Middle frontal gyrus (tissue), 1 donor: ENCODE measurements at regions not wholly inside any gene's neighbourhood (a gene's known extent, or its start where the extent isn't known, plus 50 kb on each side); places are given as distances from the start of the nearest gene placed in this dataset.
"Not testable (repeated sequence)": the region's sequence is repeated elsewhere in the genome, so short reads cannot be mapped to it uniquely, and the experiment has no call there.

Source experiments
- DNase-seq: peaks from one replicate; pipeline ENCODE4 v3.0.0-alpha.2; 2015; ENCODE audit warnings: low spot score; ENCODE audit errors: extremely low spot score

GRCh38 chr18:1539276-1539675 is 634.6 kb downstream of the ADCYAP1 start:
- no peak for DNase-seq

DNA sequence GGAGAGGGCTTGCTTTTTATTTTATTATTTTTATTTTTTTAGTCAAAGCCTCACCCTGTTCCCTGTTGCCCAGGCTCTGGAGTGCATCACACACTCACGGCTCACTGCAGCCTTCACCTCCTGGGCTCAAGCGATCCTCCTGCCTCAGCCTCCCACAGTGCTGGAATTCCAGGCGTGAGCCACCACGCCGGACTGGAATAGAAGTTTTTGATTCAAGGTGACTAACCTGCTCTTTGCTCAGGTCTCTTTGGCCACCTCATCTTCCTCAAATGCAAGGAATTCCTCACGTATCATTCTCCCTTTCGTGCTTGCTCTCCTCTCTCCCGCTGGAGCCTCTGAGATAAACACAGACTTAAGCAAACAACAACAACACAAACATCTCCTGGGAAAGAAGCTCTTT is 636.8 kb downstream of the ADCYAP1 start:
- DNase-seq = no peak

GRCh38 chr18:1542230-1542774 is 637.6 kb downstream of the ADCYAP1 start:
- no peak for DNase-seq

DNA sequence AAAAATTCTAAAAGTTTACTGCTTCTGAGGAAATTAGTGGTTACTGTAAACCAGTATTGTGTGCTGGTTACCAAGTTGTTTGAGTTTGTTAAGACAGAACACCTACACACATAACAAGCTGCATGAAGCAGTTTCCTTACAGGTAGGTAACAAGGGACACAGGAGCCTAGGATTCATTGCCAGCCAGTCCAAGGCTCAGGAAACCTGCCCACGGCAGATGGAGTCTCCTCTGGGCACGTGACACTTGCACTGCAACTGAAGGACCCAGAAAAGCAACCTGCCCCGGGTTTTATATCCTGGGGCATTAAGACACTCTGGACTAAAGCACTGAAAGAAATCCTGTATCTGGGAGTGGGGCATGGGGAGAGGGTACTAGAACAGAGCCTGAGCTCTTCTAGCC is 639.3 kb downstream of the ADCYAP1 start:
- no peak for DNase-seq

- DNase-seq = not testable (repeated sequence)
Measured at GRCh38 chr18:1557711-1558110, 653.0 kb downstream of the ADCYAP1 start.

DNA sequence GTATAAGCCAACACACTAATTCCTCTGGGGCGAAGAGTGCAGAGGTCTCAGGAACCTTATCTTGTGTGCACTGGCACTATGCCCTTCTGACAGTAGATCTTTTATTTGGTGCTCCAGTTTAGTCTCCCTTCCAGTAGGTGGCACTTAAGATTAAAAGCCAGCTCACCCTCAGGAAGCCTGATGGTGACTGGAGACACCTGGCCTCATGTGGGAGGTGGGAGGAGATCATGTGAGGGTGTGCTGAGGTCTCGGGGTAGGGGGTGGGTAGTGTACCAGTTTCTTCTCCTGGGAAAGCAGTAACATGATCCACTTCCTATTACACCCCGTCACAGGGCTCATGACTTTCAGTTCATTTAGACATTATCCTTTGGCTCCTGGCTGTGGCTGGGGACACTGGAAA is 654.9 kb downstream of the ADCYAP1 start:
- DNase-seq = no peak

DNA sequence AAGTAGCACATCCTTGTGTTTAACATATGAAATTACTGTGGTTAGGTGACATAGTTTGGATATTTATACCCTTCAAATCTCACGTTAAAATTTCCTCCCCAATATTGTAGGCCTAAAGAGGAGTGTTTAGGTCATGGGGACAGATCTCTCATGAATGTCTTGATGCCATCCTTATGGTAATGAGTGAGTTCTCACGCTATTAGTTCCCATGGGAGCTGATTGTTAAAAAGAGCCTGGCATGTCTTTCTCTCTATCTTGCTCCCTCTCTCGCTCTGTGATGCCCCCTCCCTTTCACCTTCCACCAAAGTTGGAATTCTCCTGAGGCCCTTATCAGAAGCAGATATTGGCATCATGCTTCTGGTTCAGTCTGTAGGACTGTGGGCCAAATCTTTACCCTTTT is 660.1 kb downstream of the ADCYAP1 start:
- DNase-seq = no peak

DNA sequence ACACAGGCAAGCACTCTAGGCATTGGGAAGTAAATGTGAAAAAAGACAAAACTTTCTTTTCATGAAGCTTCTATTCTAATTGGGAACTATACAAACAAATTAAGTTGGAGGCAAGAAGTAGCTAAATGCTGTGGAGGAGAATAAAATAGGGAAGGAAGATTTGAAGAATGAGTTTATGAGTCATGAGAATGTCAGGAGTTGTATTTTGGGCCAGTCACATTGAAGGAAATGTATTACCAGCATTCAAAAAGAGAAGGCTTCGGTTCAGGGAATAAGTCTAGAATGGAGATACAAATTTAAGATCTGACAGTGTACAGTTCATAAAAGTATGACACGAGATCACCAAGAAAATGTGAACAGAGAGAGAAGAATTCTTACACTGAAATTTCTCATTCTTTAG is 666.5 kb downstream of the ADCYAP1 start:
- DNase-seq = no peak

DNA sequence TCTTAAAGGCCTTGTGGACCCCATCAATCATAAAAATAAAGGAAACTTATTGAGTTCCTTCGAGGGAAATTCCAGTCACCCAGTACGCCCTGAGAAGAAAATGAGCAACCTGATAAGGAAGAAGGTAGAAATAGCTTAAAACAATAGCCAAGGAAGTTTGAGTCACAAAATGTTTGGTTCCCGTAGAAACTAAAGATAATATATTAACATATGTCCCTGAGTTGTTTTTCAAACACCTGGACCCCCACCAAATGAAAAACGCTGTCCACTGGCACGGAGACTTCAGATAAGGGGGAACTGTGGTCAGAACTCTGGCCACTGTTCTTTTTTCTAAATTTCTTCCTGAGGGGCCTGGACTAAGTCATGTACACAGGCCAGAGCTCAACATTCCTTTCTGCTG is 669.1 kb downstream of the ADCYAP1 start:
- no peak for DNase-seq

- no peak for DNase-seq
Measured at GRCh38 chr18:1575084-1575483, 670.4 kb downstream of the ADCYAP1 start.

DNA sequence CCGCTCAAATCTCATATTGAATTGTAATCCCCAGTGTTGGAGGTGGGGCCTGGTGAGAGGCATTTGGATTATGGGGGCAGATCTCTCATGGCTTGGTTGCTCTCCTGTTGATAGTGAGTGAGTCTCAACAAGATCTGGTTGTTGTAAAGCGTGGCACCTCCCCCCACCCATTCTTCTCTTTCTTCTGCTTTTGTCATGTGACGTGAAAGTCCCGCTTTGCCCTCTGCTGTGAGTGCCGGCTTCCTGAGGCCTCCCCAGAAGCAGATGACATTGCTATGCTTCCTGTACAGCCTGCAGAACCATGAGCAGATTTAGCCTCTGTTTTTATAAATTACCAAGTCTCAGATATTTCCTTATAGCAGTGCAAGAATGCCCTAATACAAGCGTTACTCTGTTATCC is 673.8 kb downstream of the ADCYAP1 start:
- no peak for DNase-seq

GRCh38 chr18:1581581-1581980 is 676.9 kb downstream of the ADCYAP1 start:
- DNase-seq = no peak

GRCh38 chr18:1585881-1586488 is 681.3 kb downstream of the ADCYAP1 start:
- DNase-seq = no peak

DNA sequence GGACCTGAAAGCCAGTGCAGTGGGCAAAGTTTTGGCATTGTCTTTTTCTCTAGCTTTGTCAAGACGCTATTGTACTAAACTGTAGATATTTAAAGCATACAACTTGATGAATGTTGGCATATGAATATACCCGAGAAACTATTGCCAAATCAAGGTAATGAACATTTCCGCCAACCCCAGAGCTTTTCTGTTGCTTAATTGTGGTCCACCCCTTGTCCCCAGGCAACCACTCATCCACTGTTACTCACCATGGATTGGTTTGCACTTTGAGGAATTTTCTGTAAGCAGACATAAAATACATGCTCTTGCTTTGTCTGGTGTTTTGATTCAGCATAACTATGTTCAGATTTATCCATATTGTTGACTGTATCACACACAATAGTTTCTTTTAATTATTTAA is 688.4 kb downstream of the ADCYAP1 start:
- no peak for DNase-seq

DNA sequence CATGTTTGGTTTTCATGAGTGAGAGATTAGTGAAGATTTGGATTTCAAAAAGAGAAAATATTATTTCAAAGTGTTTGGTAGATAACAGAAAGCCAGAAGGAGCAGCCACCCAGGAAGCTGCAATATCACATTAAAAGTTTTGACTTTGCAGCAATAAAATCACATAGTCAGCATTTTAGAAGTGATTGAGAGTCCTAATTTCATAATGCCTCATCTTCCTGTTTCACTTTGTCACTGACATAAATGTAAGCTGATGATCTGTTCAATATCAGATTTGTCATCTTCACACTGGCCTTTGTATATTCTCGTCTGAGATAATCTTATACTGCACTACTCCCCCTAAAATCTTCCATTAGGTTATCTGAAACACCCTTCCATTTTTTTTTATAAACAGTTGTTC is 690.5 kb downstream of the ADCYAP1 start:
- no peak for DNase-seq

- DNase-seq = no peak
Measured at GRCh38 chr18:1599196-1599595, 694.5 kb downstream of the ADCYAP1 start.

DNA sequence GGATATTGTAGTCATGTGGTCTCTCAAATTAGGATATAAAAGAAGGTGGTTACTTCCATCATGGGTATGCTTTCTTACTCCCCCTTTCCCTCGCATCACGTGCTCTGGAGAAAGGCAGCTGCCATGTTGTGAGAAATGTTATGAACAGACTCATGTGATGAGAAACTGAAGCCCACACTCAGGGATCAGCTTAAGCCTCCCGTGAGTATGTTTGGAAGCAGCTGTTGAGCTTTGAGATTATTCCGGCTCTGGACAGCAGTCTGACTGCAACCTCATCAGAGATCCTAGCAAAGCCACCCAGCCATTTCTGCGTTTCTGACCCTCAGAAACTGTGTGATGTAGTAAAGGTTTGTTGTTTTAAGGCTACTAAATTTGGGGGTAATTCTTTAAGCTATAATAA is 700.1 kb downstream of the ADCYAP1 start:
- no peak for DNase-seq

GRCh38 chr18:1618364-1618763 is 713.7 kb downstream of the ADCYAP1 start:
- no peak for DNase-seq

DNA sequence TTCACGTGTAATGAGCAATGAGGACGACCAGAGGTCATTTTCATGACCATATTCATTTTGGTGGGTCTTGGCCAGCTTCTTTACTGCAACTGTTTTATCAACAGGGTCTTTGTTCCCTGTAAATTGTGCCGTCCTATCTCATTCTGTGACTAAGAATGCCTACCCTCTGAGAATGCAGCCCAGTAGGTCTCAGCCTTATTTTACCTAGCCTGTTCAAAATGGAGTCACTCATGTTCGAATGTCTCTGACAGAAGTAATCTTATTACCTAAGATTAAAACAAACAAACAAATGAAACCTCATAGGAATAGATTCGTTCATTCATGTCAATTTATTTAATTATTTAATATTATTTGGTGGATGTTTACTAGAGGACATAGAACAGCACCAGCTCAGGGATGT is 714.8 kb downstream of the ADCYAP1 start:
- DNase-seq = no peak

DNA sequence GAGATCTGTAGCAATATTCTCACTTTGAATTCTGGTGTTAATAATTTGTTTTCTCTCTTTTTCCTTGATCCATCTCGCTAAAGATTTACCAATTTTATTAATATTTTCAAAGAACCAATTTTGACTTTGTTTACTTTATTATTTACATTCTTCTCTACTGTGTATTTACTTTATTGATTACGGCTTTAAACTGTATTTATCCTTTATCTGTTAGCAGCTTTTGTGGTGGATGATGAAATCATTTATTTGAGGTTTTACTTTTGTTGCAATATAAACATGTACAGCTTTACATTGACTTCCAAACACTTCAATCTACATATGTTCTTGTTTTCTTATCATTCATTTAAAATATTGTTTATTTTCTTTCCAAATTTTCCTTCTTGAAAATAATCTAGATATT is 719.9 kb downstream of the ADCYAP1 start:
- DNase-seq = no peak

DNA sequence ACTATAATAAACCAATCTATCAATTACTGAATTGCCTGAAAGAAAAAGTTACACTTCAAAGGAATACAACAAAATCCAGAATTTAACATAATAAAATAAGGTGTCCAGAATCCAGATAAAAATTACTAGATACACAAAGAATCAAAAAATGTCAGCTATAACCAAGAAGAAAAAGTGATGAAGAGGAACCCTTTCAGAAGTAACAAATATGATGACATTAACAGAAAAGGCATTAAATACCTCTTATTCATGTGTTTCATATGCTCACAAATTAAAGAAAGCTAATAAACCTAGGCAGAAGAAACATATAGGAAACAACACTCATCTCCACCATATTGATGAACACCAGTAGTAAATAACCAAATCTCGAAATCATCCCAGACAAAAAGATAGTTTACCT is 722.8 kb downstream of the ADCYAP1 start:
- DNase-seq = no peak

DNA sequence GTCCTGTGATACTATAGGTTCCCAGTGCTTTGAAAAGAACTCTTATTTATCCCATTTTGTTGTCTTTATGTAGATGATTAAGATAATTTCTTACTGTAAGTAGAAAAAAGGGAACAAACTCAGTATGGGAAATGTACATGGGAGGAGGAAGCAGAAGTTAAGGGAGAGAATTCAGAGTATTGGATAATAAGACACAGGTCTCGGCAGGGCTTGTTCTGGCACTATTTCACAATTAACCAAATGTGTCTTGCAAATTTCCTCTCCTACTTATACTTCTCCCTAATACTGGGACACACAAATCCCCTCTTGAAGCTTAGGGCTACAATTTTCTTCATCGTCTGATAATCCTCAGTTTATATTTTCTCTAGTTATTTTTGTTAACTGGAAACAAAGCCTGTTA is 744.0 kb downstream of the ADCYAP1 start:
- no peak for DNase-seq

GRCh38 chr18:1652018-1652417 is 747.3 kb downstream of the ADCYAP1 start:
- no peak for DNase-seq

- no peak for DNase-seq
Measured at GRCh38 chr18:1653873-1654272, 749.2 kb downstream of the ADCYAP1 start.
